GM18498 (cell line): ENCODE measurements at regions not wholly inside any gene's neighbourhood (a gene's known extent, or its start where the extent isn't known, plus 50 kb on each side); places are given as distances from the start of the nearest gene placed in this dataset.

ENCODE experiments used
- ATAC-seq: cut with Tn5 transposase; IDR thresholded peaks from one replicate; pipeline ENCODE4 v1.9.1; 2021; ENCODE audit warnings: mild to moderate bottlenecking, moderate library complexity; ENCODE audit not compliant: unreplicated experiment

GRCh38 chr11:10908215-10908951 is 50.5 kb upstream of the ZBED5 start:
- ATAC-seq, result no peak
